ENCODE measurements at regions not wholly inside any gene's neighbourhood (a gene's known extent, or its start where the extent isn't known, plus 50 kb on each side); places are given as distances from the start of the nearest gene placed in this dataset.

GRCh38 chr4:34826660-34827059, 1417.7 kb downstream of the ARAP2 start:
- H3K36me3 ChIP-seq (ENCODE audit: control insufficient read depth in 2 of 3, insufficient read depth in 3 of 3, low read length in 3 of 3): no peaks in the 10 kb centered on the region
- H3K4me3 ChIP-seq (ENCODE audit: low read length in 3 of 3): no peak overlapping the region
- FAIRE-seq: no peak
- no peaks in the 10 kb centered on the region for H3K4me1 ChIP-seq (ENCODE audit: control insufficient read depth in 2 of 3, insufficient read depth in 2 of 3, low read depth in 1 of 3, low read length in 3 of 3)
- TF ChIP-seq CTCF (IDR thresholded peaks at IDR 0.05; ENCODE audit: borderline replicate concordance, extremely low read depth, insufficient read depth): no peak
- no peaks in the 10 kb centered on the region for H3K27me3 ChIP-seq (ENCODE audit: control insufficient read depth, insufficient read depth, low read length)
- H3K9ac ChIP-seq (ENCODE audit: low read length in 3 of 3): no peak overlapping the region
- no peak overlapping the region for H3K27ac ChIP-seq (ENCODE audit: low read depth in 2 of 2, low read length in 2 of 2)
- no peak for DNase-seq
- no peaks in the 10 kb centered on the region for H3K9me3 ChIP-seq (ENCODE audit: control insufficient read depth in 2 of 3, insufficient read depth in 1 of 3, low read length in 3 of 3)
- intact Hi-C loops (cut with DNase I): no loop called here

GRCh38 chr4:34845926-34846325, 1398.4 kb downstream of the ARAP2 start:
- H3K4me1 ChIP-seq (ENCODE audit: control insufficient read depth in 2 of 3, insufficient read depth in 2 of 3, low read depth in 1 of 3, low read length in 3 of 3): no peaks in the 10 kb centered on the region
- FAIRE-seq (no peak), DNase-seq (no peak)
- intact Hi-C loops (cut with DNase I): no loop called here
- no peaks in the 10 kb centered on the region for H3K36me3 ChIP-seq (ENCODE audit: control insufficient read depth in 2 of 3, insufficient read depth in 3 of 3, low read length in 3 of 3)
- no peaks in the 10 kb centered on the region for H3K27me3 ChIP-seq (ENCODE audit: control insufficient read depth, insufficient read depth, low read length)
- no peak overlapping the region for H3K4me3 ChIP-seq (ENCODE audit: low read length in 3 of 3)
- H3K9ac ChIP-seq (ENCODE audit: low read length in 3 of 3): no peak overlapping the region
- no peak overlapping the region for H3K27ac ChIP-seq (ENCODE audit: low read depth in 2 of 2, low read length in 2 of 2)
- H3K9me3 ChIP-seq (ENCODE audit: control insufficient read depth in 2 of 3, insufficient read depth in 1 of 3, low read length in 3 of 3): no peaks in the 10 kb centered on the region
- TF ChIP-seq CTCF (IDR thresholded peaks at IDR 0.05; ENCODE audit: borderline replicate concordance, extremely low read depth, insufficient read depth): no peak

- FAIRE-seq: no peak
- TF ChIP-seq CTCF (IDR thresholded peaks at IDR 0.05; ENCODE audit: borderline replicate concordance, extremely low read depth, insufficient read depth): no peak
- Histone ChIP-seq H3K9me3 (ENCODE audit: control insufficient read depth in 2 of 3, insufficient read depth in 1 of 3, low read length in 3 of 3) (no peaks in the 10 kb centered on the region), H3K27me3 (ENCODE audit: control insufficient read depth, insufficient read depth, low read length) (no peaks in the 10 kb centered on the region), H3K36me3 (ENCODE audit: control insufficient read depth in 2 of 3, insufficient read depth in 3 of 3, low read length in 3 of 3) (no peaks in the 10 kb centered on the region), H3K4me3 (ENCODE audit: low read length in 3 of 3) (no peak overlapping the region), H3K9ac (ENCODE audit: low read length in 3 of 3) (no peak overlapping the region), H3K27ac (ENCODE audit: low read depth in 2 of 2, low read length in 2 of 2) (no peak overlapping the region), H3K4me1 (ENCODE audit: control insufficient read depth in 2 of 3, insufficient read depth in 2 of 3, low read depth in 1 of 3, low read length in 3 of 3) (no peaks in the 10 kb centered on the region)
- intact Hi-C loops (cut with DNase I): no loop called here
- no peak for DNase-seq
Observed at GRCh38 chr4:34850421-34850820, 1393.9 kb downstream of the ARAP2 start.

GRCh38 chr4:34850968-34851367, 1393.3 kb downstream of the ARAP2 start:
- H3K27me3 ChIP-seq (ENCODE audit: control insufficient read depth, insufficient read depth, low read length): no peaks in the 10 kb centered on the region
- H3K4me3 ChIP-seq (ENCODE audit: low read length in 3 of 3): no peak overlapping the region
- H3K9me3 ChIP-seq (ENCODE audit: control insufficient read depth in 2 of 3, insufficient read depth in 1 of 3, low read length in 3 of 3): no peaks in the 10 kb centered on the region
- intact Hi-C loops (cut with DNase I): no loop called here
- FAIRE-seq (no peak), DNase-seq (peak in 1 of 5 donors; percentile 16)
- no peaks in the 10 kb centered on the region for H3K4me1 ChIP-seq (ENCODE audit: control insufficient read depth in 2 of 3, insufficient read depth in 2 of 3, low read depth in 1 of 3, low read length in 3 of 3)
- H3K36me3 ChIP-seq (ENCODE audit: control insufficient read depth in 2 of 3, insufficient read depth in 3 of 3, low read length in 3 of 3): no peaks in the 10 kb centered on the region
- H3K9ac ChIP-seq (ENCODE audit: low read length in 3 of 3): no peak overlapping the region
- H3K27ac ChIP-seq (ENCODE audit: low read depth in 2 of 2, low read length in 2 of 2): no peak overlapping the region
- no peak for TF ChIP-seq CTCF (IDR thresholded peaks at IDR 0.05; ENCODE audit: borderline replicate concordance, extremely low read depth, insufficient read depth)

All from kidney (tissue), 13 donors.